ENCODE measurements at regions not wholly inside any gene's neighbourhood (a gene's known extent, or its start where the extent isn't known, plus 50 kb on each side); places are given as distances from the start of the nearest gene placed in this dataset.

- Histone ChIP-seq H3K27me3 (ENCODE audit: insufficient read depth, low read depth, low read length) (no peaks in the 10 kb centered on the region), H3K9ac (ENCODE audit: low read length) (no peak overlapping the region), H3K9me3 (ENCODE audit: low read length) (no peaks in the 10 kb centered on the region), H2AFZ (ENCODE audit: low read depth, low read length) (no peak overlapping the region), H3K4me2 (ENCODE audit: low read length) (no peak overlapping the region), H3K27ac (ENCODE audit: low read length) (no peak overlapping the region), H3K36me3 (ENCODE audit: insufficient read depth, low read length) (no peaks in the 10 kb centered on the region), H3K79me2 (replicated peaks; ENCODE audit: insufficient read depth, low read length) (no peaks in the 10 kb centered on the region), H3K4me3 (ENCODE audit: low read length) (no peak overlapping the region), H3F3A (ENCODE audit: insufficient read depth, low read length, poor library complexity, severe bottlenecking) (no peaks in the 10 kb centered on the region), H3K9me2 (ENCODE audit: insufficient read depth, low read length) (no peaks in the 10 kb centered on the region), H4K20me1 (ENCODE audit: insufficient read depth) (no peaks in the 10 kb centered on the region)
- no peak for TF ChIP-seq SMC3 (conservative IDR thresholded peaks at IDR 0.05; ENCODE audit: poor library complexity)
- no peak for TF ChIP-seq MXI1 (conservative IDR thresholded peaks at IDR 0.05; ENCODE audit: poor library complexity, severe bottlenecking)
- no peak for TF ChIP-seq POLR2AphosphoS5 (IDR thresholded peaks at IDR 0.05)
- TF ChIP-seq, protein P1, sequence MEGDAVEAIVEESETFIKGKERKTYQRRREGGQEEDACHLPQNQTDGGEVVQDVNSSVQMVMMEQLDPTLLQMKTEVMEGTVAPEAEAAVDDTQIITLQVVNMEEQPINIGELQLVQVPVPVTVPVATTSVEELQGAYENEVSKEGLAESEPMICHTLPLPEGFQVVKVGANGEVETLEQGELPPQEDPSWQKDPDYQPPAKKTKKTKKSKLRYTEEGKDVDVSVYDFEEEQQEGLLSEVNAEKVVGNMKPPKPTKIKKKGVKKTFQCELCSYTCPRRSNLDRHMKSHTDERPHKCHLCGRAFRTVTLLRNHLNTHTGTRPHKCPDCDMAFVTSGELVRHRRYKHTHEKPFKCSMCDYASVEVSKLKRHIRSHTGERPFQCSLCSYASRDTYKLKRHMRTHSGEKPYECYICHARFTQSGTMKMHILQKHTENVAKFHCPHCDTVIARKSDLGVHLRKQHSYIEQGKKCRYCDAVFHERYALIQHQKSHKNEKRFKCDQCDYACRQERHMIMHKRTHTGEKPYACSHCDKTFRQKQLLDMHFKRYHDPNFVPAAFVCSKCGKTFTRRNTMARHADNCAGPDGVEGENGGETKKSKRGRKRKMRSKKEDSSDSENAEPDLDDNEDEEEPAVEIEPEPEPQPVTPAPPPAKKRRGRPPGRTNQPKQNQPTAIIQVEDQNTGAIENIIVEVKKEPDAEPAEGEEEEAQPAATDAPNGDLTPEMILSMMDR (IDR thresholded peaks at IDR 0.05; ENCODE audit: poor library complexity, severe bottlenecking), result no peak
- no peak for TF ChIP-seq TAF1 (IDR thresholded peaks at IDR 0.05; ENCODE audit: low read depth)
- no peak for TF ChIP-seq EP300 (conservative IDR thresholded peaks at IDR 0.05; ENCODE audit: poor library complexity, severe bottlenecking)
- TF ChIP-seq RAD21 (conservative IDR thresholded peaks at IDR 0.05), result no peak
- no peak for TF ChIP-seq EZH2 (IDR thresholded peaks at IDR 0.05; ENCODE audit: borderline replicate concordance, insufficient read depth, low read length, poor library complexity, severe bottlenecking)
- TF ChIP-seq, protein P2, sequence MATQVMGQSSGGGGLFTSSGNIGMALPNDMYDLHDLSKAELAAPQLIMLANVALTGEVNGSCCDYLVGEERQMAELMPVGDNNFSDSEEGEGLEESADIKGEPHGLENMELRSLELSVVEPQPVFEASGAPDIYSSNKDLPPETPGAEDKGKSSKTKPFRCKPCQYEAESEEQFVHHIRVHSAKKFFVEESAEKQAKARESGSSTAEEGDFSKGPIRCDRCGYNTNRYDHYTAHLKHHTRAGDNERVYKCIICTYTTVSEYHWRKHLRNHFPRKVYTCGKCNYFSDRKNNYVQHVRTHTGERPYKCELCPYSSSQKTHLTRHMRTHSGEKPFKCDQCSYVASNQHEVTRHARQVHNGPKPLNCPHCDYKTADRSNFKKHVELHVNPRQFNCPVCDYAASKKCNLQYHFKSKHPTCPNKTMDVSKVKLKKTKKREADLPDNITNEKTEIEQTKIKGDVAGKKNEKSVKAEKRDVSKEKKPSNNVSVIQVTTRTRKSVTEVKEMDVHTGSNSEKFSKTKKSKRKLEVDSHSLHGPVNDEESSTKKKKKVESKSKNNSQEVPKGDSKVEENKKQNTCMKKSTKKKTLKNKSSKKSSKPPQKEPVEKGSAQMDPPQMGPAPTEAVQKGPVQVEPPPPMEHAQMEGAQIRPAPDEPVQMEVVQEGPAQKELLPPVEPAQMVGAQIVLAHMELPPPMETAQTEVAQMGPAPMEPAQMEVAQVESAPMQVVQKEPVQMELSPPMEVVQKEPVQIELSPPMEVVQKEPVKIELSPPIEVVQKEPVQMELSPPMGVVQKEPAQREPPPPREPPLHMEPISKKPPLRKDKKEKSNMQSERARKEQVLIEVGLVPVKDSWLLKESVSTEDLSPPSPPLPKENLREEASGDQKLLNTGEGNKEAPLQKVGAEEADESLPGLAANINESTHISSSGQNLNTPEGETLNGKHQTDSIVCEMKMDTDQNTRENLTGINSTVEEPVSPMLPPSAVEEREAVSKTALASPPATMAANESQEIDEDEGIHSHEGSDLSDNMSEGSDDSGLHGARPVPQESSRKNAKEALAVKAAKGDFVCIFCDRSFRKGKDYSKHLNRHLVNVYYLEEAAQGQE (IDR thresholded peaks at IDR 0.05; ENCODE audit: borderline replicate concordance), result no peak
Observed at GRCh38 chr18:10336749-10337350, 117.6 kb upstream of the APCDD1 start.

- Histone ChIP-seq H3K27me3 (ENCODE audit: insufficient read depth, low read depth, low read length) (no peaks in the 10 kb centered on the region), H3K4me2 (ENCODE audit: low read length) (no peak overlapping the region)
- TF ChIP-seq POLR2AphosphoS5 (IDR thresholded peaks at IDR 0.05) (no peak), EZH2 (IDR thresholded peaks at IDR 0.05; ENCODE audit: borderline replicate concordance, insufficient read depth, low read length, poor library complexity, severe bottlenecking) (no peak), RAD21 (conservative IDR thresholded peaks at IDR 0.05) (no peak), TAF1 (IDR thresholded peaks at IDR 0.05; ENCODE audit: low read depth) (no peak), SMC3 (conservative IDR thresholded peaks at IDR 0.05; ENCODE audit: poor library complexity) (no peak), EP300 (conservative IDR thresholded peaks at IDR 0.05; ENCODE audit: poor library complexity, severe bottlenecking) (no peak), MXI1 (conservative IDR thresholded peaks at IDR 0.05; ENCODE audit: poor library complexity, severe bottlenecking) (no peak)
- TF ChIP-seq, protein P1 (IDR thresholded peaks at IDR 0.05; ENCODE audit: poor library complexity, severe bottlenecking), result no peak
- TF ChIP-seq, protein P2 (IDR thresholded peaks at IDR 0.05; ENCODE audit: borderline replicate concordance), result no peak
Observed at GRCh38 chr18:10340821-10341220, 113.6 kb upstream of the APCDD1 start.

More at GRCh38 chr18:10340821-10341220, 113.6 kb upstream of the APCDD1 start:
- Histone ChIP-seq H3K9ac (ENCODE audit: low read length) (no peak overlapping the region), H4K20me1 (ENCODE audit: insufficient read depth) (no peaks in the 10 kb centered on the region), H3K27ac (ENCODE audit: low read length) (no peak overlapping the region), H3K36me3 (ENCODE audit: insufficient read depth, low read length) (no peaks in the 10 kb centered on the region), H2AFZ (ENCODE audit: low read depth, low read length) (no peak overlapping the region), H3K4me3 (ENCODE audit: low read length) (no peak overlapping the region), H3K9me2 (ENCODE audit: insufficient read depth, low read length) (no peaks in the 10 kb centered on the region), H3K9me3 (ENCODE audit: low read length) (no peaks in the 10 kb centered on the region), H3F3A (ENCODE audit: insufficient read depth, low read length, poor library complexity, severe bottlenecking) (no peaks in the 10 kb centered on the region), H3K79me2 (replicated peaks; ENCODE audit: insufficient read depth, low read length) (no peaks in the 10 kb centered on the region)
